Nephron progenitor cell (in vitro differentiated cells): ENCODE measurements at regions not wholly inside any gene's neighbourhood (a gene's known extent, or its start where the extent isn't known, plus 50 kb on each side); places are given as distances from the start of the nearest gene placed in this dataset.

Source experiments
- DNase-seq: peaks from one replicate; pipeline ENCODE4 v3.0.0; 2021
- H3K27ac Mint-ChIP-seq: 2 replicates; pipeline ENCODE4 v1.8.0; 2021; ENCODE audit warnings: mild to moderate bottlenecking, moderate library complexity, mixed read lengths
- H3K27me3 Mint-ChIP-seq: 2 replicates; pipeline ENCODE4 v1.8.0; 2021; ENCODE audit warnings: mild to moderate bottlenecking, low read depth, mixed read lengths; ENCODE audit not compliant: poor library complexity
- H3K36me3 Mint-ChIP-seq: 2 replicates; pipeline ENCODE4 v1.8.0; 2021; ENCODE audit warnings: low read depth, mixed read lengths
- H3K4me1 Mint-ChIP-seq: 2 replicates; pipeline ENCODE4 v1.8.0; 2021; ENCODE audit warnings: mixed read lengths
- H3K4me3 Mint-ChIP-seq: 2 replicates; pipeline ENCODE4 v1.8.0; 2021; ENCODE audit warnings: mild to moderate bottlenecking, moderate library complexity, mixed read lengths
- H3K9me3 Mint-ChIP-seq: 2 replicates; pipeline ENCODE4 v1.8.0; 2021; ENCODE audit warnings: mild to moderate bottlenecking, moderate library complexity, mixed read lengths
- TF ChIP-seq, protein P1 (sequence below): fragments of 200-600 bp; sonication (generic); IDR thresholded peaks from 2 replicates; pipeline ENCODE4 v1.5.0; 2021; ENCODE audit warnings: antibody characterized with exemption

DNA sequence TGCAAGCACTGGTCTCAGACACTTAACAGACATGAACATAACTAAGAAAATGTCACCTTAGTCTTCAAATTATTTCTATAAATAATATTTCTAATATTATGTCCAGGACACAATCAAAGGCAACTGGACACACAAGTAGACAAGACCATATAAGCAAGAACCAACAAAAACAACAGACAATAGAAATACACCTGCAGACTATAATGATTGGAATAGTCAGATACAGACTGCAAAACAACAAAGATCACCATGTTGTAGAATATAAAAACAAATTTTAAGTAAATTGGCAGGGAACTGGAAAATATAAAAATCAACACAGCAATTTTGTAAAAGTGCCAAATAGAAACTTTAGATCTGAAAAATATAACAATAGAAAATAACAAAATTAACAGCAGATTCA is 220.7 kb downstream of the CLCN4 start:
- Mint-ChIP-seq H3K27me3 (peaks cover 2% of the 10 kb centered on the region), H3K9me3 (peaks cover 55% of the 10 kb centered on the region), H3K27ac (no peak overlapping the region), H3K4me1 (no peaks in the 10 kb centered on the region), H3K36me3 (no peaks in the 10 kb centered on the region), H3K4me3 (no peak overlapping the region)
- no peak for DNase-seq
- TF ChIP-seq, protein P1, sequence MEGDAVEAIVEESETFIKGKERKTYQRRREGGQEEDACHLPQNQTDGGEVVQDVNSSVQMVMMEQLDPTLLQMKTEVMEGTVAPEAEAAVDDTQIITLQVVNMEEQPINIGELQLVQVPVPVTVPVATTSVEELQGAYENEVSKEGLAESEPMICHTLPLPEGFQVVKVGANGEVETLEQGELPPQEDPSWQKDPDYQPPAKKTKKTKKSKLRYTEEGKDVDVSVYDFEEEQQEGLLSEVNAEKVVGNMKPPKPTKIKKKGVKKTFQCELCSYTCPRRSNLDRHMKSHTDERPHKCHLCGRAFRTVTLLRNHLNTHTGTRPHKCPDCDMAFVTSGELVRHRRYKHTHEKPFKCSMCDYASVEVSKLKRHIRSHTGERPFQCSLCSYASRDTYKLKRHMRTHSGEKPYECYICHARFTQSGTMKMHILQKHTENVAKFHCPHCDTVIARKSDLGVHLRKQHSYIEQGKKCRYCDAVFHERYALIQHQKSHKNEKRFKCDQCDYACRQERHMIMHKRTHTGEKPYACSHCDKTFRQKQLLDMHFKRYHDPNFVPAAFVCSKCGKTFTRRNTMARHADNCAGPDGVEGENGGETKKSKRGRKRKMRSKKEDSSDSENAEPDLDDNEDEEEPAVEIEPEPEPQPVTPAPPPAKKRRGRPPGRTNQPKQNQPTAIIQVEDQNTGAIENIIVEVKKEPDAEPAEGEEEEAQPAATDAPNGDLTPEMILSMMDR = no peak

DNA sequence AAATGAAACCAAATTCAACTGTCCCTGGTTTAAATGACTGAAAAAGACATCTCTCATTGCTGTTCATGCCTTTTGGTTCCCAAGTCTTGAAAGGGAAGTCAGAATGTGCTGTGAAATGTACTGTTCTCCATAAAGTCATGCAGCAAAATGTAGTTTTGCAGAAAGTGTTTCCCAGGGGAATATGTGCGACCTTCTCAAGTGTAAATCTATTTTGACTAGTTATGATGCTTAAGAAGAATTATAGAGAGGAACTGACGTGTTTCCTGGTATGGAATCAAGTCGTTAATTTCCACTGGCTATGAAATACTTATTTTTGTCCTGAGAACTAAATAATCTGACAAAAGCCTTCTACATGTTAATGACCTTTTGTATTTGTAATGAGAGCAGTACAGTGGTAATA is 223.1 kb downstream of the CLCN4 start:
- TF ChIP-seq, protein P1 = no peak
- H3K36me3 Mint-ChIP-seq = no peaks in the 10 kb centered on the region
- no peak overlapping the region for H3K27ac Mint-ChIP-seq
- H3K9me3 Mint-ChIP-seq = peaks cover 40% of the 10 kb centered on the region
- no peaks in the 10 kb centered on the region for H3K4me1 Mint-ChIP-seq
- DNase-seq = no peak
- no peak overlapping the region for H3K4me3 Mint-ChIP-seq
- peaks cover 4% of the 10 kb centered on the region for H3K27me3 Mint-ChIP-seq

DNA sequence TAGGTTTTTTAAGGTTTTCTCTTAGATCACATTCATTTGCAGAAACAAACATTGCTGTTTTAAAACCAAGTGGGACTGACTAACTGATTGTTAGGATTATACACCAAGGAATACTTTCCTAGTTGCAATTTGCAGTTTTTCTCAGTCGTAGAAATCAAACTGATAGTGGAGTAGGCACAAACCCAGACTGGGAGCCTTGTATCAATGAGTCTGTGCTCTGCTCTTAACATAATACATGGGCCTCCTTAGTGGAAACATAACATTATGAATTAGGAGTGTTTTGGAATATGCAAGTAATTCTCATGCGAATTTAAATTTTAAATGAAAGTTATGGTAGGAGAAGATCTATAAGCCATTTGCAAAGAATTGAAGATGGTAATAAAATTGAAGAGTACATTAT is 223.5 kb downstream of the CLCN4 start:
- Mint-ChIP-seq H3K9me3 (peaks cover 38% of the 10 kb centered on the region), H3K4me1 (no peaks in the 10 kb centered on the region), H3K27ac (no peak overlapping the region), H3K36me3 (no peaks in the 10 kb centered on the region), H3K4me3 (no peak overlapping the region), H3K27me3 (peaks cover 4% of the 10 kb centered on the region)
- no peak for DNase-seq
- TF ChIP-seq, protein P1 = no peak

DNA sequence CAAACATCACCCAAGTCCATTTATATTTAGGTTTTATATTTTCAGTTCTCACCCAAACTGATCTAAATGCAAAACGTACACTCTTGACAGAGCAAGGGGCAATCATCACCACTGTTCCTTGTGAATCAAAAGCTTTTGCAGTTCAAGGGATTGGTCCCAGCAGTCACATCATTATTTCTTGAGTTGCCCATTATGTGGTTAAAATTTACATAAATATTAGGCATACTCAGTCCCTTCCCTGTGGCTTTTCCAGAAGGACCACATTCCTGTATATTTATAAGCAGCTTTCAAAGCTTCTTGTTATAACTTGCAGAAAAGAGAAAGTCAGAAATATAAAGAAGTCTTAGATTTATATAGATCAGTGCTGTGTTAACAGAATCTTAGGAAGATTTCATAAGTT is 224.4 kb downstream of the CLCN4 start:
- H3K4me1 Mint-ChIP-seq = no peaks in the 10 kb centered on the region
- H3K9me3 Mint-ChIP-seq = peaks cover 32% of the 10 kb centered on the region

DNA sequence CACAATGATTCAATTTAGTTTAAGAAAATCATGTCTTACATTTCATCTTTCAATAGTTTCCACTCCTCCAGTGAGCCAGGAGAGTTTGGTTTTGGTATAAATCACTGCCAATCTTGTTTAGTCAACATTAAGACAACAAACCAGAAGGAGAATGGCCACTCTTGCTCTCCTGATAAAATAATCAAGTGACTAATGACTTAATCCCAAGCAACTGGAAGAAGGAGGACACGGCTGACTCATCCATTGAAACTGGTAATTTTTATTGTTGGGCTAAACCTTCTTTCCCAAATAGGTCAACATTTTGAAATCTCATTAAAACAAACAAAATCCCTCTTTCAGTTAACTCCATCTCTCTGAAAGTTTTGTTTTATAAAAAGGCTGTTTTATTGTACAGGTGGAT is 230.2 kb downstream of the CLCN4 start:
- H3K27me3 Mint-ChIP-seq = peaks cover 4% of the 10 kb centered on the region
- no peak for DNase-seq

More for the DNA sequence above, 224.4 kb downstream of the CLCN4 start:
- Mint-ChIP-seq H3K27ac (no peak overlapping the region), H3K4me3 (no peak overlapping the region), H3K27me3 (peaks cover 4% of the 10 kb centered on the region), H3K36me3 (no peaks in the 10 kb centered on the region)
- TF ChIP-seq, protein P1 = no peak
- no peak for DNase-seq

DNA sequence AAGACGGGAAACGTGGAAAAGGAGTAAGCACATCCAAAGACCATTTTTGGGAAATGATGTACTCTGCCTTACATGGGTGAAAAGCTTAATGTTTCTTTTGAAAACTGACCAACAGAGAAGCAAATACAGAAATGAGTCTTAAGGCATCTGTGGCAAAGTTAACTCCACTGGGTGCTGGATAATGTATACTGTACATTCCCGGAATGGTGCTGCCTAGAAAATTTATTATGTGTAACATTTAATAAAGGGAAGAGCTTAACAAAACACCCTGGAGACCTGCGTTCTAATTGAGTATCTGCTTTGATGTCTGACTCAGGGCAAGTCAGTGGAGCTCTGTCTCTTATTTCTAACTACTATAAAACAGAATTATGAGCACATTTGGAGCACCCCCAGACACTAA is 230.2 kb downstream of the MID1 start:
- peaks cover 44% of the 10 kb centered on the region for H3K9me3 Mint-ChIP-seq
- peaks cover 24% of the 10 kb centered on the region for H3K4me1 Mint-ChIP-seq
- TF ChIP-seq, protein P1 = no peak
- no peaks in the 10 kb centered on the region for H3K27me3 Mint-ChIP-seq
- no peaks in the 10 kb centered on the region for H3K36me3 Mint-ChIP-seq
- H3K27ac Mint-ChIP-seq = no peak overlapping the region
- H3K4me3 Mint-ChIP-seq = no peak overlapping the region
- DNase-seq = no peak

More for the DNA sequence above, 230.2 kb downstream of the CLCN4 start:
- H3K9me3 Mint-ChIP-seq = peaks cover 37% of the 10 kb centered on the region
- H3K4me3 Mint-ChIP-seq = no peak overlapping the region
- TF ChIP-seq, protein P1 = no peak
- no peaks in the 10 kb centered on the region for H3K36me3 Mint-ChIP-seq
- H3K4me1 Mint-ChIP-seq = peaks cover 10% of the 10 kb centered on the region
- H3K27ac Mint-ChIP-seq = no peak overlapping the region
